SK-N-SH treated with all-trans-retinoic acid at 6 μM for 48 hours (cell line): ENCODE measurements at regions not wholly inside any gene's neighbourhood (a gene's known extent, or its start where the extent isn't known, plus 50 kb on each side); places are given as distances from the start of the nearest gene placed in this dataset.

Experiments
- ARNTL ChIP-seq: fragments of 450-650 bp; formaldehyde crosslinking; IDR thresholded peaks from 2 replicates; pipeline ENCODE4 v1.5.0; 2020; ENCODE audit warnings: low read depth, mild to moderate bottlenecking, moderate library complexity, borderline replicate concordance
- CREB5 ChIP-seq: fragments of 250-450 bp; sonication (Bioruptor Pico); IDR thresholded peaks from 2 replicates; pipeline ENCODE4 v1.5.1; 2020; ENCODE audit warnings: low read depth, mild to moderate bottlenecking, moderate library complexity
- ISL1 ChIP-seq: fragments of 250-450 bp; sonication (Bioruptor Pico); IDR thresholded peaks from 2 replicates; pipeline ENCODE4 v2.1.2; 2022; ENCODE audit warnings: mild to moderate bottlenecking, moderate library complexity
- ZNF70 ChIP-seq: fragments of 450-650 bp; formaldehyde crosslinking; IDR thresholded peaks from 2 replicates; pipeline ENCODE4 v1.5.0; 2020; ENCODE audit warnings: mild to moderate bottlenecking, moderate library complexity
- TF ChIP-seq, protein P1 (sequence below): fragments of 250-450 bp; sonication (Bioruptor Pico); IDR thresholded peaks from 2 replicates; pipeline ENCODE4 v1.8.0; 2020; ENCODE audit warnings: mild to moderate bottlenecking, moderate library complexity, borderline replicate concordance

DNA sequence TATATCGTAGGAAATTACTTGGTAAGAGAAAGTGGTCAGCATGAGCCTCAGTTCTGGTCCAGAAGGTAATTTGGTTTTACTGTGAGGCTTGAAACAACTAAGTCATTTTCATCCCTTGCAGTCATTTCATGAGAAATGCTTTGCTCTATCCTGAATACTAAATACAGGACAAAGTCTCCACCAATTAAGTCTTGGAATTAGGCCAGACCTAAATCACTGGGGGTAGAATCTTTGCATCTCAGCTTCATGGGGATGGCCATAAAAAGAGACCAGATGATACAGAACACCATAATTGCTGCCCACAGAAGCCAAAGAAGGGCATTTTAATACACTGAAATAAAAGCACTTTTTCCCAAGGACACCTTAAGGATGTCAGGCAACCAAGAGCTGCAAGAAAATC, 277.9 kb upstream of the DCN start:
- no peak for TF ChIP-seq ISL1 (CRISPR knock-in tag)
- TF ChIP-seq, protein P1, sequence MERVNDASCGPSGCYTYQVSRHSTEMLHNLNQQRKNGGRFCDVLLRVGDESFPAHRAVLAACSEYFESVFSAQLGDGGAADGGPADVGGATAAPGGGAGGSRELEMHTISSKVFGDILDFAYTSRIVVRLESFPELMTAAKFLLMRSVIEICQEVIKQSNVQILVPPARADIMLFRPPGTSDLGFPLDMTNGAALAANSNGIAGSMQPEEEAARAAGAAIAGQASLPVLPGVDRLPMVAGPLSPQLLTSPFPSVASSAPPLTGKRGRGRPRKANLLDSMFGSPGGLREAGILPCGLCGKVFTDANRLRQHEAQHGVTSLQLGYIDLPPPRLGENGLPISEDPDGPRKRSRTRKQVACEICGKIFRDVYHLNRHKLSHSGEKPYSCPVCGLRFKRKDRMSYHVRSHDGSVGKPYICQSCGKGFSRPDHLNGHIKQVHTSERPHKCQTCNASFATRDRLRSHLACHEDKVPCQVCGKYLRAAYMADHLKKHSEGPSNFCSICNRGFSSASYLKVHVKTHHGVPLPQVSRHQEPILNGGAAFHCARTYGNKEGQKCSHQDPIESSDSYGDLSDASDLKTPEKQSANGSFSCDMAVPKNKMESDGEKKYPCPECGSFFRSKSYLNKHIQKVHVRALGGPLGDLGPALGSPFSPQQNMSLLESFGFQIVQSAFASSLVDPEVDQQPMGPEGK (CRISPR knock-in tag): no peak
- TF ChIP-seq CREB5 (CRISPR knock-in tag): no peak
- no peak for TF ChIP-seq ZNF70 (CRISPR knock-in tag)
- TF ChIP-seq ARNTL: no peak
